TTC549 (cell line): ENCODE measurements at regions not wholly inside any gene's neighbourhood (a gene's known extent, or its start where the extent isn't known, plus 50 kb on each side); places are given as distances from the start of the nearest gene placed in this dataset.

ENCODE experiments used
- FAIRE-seq: peaks from 2 replicates; lab custom pipeline; 2012; peaks lifted over from hg19 to GRCh38; lab: Jason Lieb, UNC

DNA sequence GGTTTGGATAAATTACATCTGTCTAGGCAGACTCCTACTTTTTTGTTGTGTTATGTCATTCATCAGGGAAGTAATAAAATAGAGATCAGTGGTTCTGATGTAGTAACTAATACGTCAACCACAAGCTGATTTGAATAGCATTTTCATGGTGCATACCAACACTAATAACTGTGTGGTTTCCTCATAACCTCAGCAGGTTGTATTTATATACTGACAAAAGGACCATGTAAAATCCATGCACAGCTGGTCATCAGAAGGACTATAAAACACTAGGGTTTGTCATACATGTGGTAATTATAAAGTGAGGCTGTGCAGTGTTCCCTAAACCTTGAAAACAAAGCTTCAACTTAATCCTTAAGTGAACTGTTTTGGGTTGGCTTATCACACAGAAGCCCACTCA lies 216.8 kb upstream of the RBMS3 start:
- no peak for FAIRE-seq

DNA sequence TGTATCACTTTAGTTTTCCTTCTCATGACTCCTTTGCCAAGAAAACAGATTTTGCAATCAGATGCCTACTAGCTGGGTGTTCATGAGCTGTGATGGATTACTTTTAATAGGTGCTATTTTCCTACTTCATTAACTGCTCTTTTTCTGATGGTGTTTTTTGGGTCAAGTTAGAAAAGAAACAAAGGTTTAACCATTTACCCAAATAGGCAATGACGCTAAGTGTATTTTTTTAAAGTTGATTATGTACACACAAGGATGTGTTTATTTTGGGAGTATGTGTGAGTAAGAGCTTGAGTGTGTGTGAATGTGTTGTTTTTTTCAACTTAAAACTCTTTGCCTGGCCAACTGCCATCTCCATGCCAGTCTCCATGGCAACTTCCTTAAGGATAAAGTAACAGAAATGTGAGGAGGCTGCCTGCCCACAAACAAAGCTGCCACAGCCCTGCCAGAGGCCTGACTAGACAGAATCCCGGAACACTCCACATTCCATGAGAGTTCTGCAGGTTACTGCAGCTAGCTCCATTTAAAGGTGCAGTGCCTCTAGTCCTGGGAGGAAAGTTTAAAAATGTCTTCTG lies 215.6 kb upstream of the RBMS3 start:
- FAIRE-seq = peak; percentile 65

DNA sequence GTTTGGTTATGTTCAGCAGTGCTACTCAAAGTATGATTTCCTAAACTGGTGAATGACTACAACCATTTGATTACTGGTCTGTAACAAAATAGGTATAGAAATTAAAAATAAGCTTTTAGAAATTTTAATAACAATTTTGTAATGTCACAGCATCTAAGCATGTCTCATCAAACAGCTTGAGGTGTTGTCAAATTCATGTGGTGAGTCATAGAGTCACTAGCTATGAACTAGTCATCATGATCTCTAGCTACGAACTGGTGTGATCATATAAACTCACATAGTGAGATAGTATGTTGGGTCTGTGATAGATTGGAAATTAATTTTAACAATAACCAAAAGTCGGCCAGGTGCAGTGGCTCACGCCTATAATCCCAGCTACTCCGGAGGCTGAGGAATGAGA lies 213.9 kb upstream of the RBMS3 start:
- FAIRE-seq = no peak

DNA sequence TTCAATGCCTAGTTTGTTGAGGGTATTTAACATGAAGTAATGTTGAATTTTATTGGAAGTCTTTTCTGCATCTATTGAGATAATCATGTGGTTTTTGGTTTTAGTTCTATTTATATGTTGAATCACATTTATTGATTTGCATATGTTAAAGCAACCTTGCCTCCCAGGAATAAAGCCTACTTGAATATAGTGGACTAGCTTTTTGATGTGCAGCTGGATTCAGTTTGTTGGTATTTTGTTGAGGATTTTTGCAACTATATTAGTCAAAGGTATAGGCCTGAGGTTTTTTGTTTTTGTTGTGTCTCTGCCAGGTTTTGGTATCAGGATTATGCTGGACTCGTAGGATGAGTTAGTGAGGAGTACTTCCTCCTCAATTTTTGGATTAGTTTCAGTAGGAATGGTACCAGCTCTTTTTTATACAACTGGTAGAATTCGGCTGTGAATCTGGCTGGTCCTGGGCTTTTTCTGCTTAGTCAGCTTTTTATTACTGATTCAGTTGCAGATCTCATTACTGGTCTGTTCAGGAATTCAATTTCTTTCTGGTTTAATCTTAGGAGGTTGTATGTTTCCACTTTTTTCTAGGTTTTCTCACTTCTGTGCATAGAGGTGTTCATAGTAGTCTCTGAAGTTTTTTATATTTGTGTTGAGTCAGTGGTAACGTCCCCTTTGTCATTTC lies 209.8 kb upstream of the RBMS3 start:
- FAIRE-seq = no peak

DNA sequence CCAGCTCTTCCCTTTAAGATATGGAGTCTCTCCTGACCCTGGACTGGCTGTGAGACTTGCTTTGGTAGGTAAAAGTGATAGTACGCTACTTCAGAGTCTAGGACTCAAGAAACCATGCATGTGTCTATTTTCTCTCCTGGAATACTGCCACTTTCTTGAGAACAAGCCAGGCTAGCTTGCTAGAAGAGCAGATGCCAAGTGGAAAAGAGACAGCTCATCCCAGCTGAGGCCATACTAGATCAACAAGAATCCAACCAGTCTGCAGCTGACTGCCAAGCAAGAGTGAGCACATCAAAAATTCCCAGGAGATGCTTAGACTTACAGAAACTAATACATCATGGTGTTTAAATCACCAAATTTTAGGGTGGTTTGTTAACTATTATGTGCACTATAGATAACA lies 208.3 kb upstream of the RBMS3 start:
- no peak for FAIRE-seq

DNA sequence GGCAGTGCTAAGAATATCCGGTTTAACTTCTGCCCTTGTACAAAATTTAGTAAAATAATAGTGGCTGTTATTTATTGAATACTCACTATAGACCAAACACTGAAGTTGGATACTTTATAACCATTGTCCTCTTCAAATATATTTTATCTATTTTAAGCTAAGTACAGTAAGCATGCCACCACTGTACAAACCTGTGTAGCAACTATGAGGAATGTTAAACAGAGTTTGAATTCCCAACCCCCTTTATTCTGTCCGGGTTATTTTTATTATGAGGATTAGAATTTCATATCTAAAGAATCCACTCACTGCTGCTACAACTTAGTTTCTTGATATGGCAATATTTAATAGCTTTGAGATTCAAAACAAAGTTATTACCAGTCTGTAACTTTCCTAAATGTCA lies 203.5 kb upstream of the RBMS3 start:
- FAIRE-seq = no peak

DNA sequence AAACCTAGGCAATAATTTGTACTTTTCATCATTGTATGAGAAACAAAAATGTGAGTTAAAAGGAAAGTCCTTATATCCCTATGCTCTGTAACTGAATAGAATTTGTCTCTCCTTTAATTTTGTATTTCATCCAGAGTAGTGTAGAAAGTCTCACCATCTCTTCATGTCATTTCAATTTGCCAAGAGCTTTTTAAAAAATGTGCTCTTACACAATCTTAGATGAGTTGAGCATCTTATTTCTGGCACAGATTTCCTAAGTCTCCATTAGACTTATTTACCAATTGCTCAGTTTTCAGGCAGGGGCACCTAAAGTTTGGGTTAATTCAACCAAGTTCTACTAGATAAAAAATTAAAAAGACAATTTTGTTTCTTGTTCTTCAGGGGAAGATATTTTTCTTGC lies 201.5 kb upstream of the RBMS3 start:
- no peak for FAIRE-seq

DNA sequence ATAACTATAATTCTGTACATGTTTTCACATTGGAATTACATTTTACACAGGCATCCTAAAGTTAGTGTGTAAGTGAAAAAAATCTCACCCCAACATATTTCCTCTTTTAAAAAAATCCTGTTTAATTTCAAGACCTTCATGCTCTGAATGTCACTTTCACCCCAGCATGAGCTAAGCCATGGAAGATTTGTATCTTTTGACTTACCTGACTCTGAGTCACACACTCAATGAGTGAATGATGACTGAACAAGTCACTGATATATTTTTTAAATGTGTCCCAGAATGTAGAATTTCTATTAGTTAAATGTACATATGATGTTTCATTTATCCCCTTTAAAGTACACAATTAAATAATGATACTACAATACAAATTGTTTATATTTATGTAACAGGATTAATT lies 199.9 kb upstream of the RBMS3 start:
- no peak for FAIRE-seq

DNA sequence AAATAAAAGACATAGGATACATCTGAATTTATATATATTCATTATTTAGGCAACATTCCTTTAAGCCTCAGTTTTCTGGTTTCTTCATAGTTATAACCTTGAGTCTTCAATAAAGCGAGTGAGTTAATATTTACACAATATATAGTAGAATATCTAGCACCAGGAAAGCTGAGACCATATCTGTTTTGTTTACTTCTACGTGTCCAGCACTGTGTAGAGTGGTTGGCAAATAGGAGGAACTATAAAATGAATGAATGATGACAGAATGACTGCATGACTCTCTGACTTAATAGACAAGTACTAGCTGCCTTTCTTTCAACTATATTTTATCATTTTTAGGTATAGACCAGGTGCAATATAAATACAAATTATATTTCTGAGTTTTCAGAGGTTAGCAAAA lies 197.8 kb upstream of the RBMS3 start:
- FAIRE-seq = no peak

DNA sequence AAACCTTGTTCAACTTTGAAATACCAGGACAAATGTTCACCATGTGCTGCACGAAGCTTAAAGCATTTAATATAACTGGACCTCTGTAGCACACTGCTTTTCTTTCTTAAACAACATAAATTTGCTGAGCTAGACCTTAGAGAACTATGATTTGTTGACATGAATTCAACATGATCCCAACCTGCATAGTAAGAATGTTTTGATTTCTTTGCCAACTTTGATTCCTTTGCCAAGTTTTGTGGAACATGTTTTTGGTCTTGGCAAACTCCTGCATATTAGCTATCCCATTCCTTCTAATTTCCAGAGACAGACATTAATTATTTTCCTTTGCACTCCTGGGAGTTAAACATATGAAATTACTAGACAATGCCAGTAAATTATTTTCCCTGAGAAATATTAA lies 197.2 kb upstream of the RBMS3 start:
- no peak for FAIRE-seq

DNA sequence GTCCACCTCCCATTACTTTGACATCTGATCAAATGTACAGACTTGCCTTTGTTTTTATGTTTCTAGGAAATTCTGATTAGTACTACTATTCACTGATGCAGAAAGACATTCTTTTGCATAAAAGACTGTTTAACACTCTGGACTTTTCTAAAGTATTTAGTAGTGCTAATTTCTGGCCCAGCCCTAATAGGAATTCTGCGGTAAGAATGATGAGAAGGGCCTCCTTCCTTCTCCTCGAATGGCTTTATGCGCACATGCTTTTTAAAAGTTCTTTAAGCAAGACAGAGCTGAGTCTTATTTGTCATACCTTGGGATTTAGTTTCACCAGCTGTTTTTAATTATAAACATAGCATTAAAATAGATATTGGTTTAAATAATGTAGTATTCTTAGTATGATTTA lies 192.3 kb upstream of the RBMS3 start:
- FAIRE-seq = no peak

DNA sequence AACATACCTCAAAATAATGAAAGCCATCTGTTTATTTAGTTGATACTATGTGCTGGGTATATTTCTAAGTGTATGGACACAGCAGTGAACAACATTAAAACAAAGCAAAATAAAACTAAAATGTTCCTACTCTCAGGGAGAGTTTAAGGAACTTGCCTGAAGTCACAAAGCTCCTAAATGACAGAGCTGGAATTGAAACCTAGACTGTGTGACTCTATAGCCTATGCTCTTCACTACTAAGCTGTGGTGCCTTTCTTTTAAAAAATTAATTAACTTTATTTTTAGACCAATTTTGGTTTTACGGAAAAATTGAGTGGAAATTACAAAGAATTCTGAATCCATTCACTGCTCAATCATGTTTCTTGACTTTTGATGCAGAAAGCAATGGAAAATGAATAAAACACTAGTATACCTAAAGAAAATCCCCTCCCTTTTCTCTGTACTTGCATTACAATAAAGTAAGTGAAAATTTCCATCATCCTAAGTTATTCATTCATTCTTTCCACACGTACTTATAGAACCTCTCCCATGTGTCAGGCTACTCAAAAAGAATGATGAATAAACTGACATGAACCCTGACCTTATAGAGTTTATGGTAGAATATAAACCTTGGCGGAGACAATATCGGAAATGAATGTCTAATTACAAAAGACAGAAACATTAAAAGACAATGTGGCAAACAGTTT lies 189.8 kb upstream of the RBMS3 start:
- FAIRE-seq = no peak

DNA sequence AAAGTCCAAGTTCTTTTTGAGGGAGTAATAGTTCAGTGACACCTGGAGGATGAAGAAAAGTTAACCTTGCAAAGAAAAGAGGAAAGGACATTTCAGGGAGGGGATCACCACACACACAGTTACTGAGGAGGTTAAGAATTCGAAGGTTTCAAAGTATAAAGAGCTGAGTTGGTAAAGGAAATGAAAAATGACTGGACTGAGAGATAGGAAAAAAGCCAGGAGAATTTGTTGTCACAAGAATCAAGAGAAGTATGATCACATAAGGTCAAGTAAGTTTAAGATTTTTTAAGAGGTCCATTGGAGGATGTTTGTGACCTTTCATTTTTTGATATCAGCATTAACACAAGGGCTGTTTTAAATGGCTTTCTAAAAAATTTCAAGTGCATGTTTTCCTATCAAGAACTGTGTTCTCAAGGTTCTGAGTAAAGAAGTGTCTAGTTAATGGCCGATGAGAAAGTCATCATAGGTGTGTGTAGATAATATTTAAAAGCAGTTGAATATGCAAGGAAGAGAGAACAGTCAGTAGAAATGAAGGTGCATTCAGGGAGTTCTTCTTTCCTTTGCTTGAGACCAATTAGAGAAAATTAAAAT lies 189.2 kb upstream of the RBMS3 start:
- no peak for FAIRE-seq

DNA sequence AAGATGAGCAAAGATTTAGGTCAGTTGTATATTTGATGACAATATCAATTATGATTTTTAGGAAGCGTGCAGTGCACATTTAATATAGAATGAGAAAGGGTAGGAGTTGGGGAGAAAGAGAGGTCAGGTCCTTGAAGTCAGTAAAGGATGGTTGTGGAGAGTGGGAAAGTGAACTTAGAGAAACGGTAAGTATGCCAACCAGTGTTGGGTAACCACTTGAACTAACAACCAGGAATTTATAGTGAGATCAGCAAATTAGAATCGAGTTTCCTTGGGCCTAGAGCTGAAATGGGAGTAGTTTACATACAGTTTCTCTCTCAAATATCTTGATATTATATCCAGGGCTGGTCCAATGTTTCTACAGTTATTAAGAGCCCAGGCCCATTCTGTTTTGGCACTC lies 188.5 kb upstream of the RBMS3 start:
- FAIRE-seq = no peak

DNA sequence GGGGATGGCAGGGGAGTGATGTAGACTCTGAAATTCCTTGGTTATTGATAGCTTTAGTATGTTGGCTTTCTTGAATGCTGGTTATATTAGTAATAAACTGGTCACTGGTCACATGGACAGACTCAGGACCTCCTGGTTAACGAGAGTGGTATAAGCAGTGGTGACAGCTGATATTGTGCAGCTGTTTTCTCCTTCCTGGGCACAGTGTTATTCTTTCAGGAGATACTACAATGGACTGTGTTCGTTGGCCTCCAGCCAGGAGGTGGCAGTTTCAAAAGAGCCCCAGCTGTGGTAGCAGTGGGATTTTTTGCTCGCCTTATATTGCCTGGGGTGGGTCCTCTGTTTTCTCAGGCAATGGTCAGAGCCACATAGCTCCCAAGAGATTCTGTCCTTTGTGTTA lies 181.6 kb upstream of the RBMS3 start:
- FAIRE-seq = no peak

DNA sequence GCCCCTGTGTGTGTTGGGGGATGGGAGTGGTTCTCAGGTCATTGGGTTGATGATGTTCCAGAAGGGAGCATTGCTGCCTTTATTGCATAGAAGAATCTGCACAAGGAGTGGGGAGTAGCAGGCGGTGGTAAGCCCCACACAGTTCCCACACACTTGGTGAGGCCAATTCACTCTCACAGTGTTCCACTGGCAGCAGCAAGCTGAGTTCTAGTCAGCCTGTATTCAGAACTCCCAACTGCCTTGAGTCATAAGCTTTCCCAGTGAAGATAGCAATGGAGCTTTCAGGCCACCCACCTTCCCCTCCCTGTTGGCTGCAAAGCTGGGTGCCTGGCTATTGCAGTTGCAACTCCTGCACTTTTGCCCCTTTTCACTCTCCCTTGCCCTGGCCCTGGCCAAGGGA lies 181.1 kb upstream of the RBMS3 start:
- FAIRE-seq = no peak

DNA sequence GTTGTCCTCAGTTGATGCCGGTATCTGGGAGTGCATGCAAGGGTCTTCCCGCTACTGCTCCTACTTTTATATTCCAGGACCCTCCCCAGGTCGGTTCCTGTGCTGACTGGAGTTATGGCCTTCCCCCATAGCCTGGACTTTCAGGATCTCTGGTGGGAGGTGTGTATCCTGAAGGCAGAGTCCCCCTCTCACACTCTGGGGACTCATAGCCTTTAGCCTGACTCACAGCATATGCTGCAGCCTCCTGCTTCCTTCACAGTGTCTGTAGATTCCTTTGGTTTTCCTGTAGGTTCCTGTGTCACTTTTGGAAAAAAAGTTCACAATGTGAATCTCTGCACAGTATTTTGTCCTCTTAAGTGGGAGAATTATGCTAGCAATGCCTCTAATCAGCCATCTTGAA lies 180.6 kb upstream of the RBMS3 start:
- FAIRE-seq = no peak

DNA sequence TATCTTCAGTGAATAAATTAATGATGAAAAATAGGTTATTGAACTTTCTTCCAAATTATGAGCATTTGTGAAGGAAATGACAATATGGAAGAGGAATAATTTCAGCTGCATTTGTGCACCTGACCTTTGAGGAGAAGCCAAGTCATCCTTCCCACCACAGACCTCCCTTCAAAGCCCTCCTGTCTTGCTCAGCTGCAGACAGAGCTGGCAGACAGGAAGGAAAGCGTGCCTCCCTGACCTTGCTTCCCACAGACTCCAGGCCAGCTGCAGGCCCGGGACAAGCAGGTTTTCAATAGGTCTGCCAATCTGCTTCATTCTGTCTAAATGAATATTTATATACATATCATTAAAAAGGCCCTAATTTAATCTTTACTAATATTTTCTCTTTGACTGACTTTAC lies 152.9 kb upstream of the RBMS3 start:
- no peak for FAIRE-seq

DNA sequence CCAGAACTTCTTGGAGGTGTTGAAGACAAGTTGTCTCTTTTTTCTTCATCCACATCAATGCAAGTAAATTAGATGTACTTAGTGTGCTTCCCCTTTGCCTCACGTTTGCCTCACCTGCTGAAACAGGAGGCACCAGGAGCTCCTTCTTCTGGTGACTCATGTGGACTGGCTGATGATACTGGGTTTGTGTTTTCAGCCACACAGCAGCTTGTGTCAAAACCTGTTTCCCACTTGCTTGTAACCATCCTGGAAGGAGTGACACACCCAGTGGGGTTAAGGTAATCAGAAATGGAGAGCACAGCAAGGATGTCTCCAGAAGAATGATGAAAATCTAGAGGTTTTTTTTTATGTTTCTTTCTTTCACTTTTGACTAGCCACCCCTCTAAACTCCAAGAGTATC lies 143.3 kb upstream of the RBMS3 start:
- no peak for FAIRE-seq

DNA sequence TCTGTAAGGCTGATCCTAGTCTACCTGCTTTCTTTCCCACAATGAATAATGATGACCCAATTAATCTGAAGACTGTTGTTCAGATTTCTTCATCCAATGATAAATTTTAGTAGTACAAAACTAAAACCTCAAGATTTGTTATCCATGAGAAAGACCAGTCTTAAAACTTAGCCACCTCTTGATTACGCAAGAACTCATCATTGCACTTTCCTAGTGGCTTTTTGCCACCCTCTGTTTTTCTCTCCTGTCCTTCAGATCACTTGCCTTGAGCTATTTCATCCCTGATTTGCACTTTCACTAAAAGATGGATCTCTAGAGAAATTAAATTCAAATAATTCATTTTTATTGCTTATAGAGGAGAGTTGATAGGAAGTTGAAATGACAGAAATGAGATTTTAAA lies 142.7 kb upstream of the RBMS3 start:
- FAIRE-seq = no peak

DNA sequence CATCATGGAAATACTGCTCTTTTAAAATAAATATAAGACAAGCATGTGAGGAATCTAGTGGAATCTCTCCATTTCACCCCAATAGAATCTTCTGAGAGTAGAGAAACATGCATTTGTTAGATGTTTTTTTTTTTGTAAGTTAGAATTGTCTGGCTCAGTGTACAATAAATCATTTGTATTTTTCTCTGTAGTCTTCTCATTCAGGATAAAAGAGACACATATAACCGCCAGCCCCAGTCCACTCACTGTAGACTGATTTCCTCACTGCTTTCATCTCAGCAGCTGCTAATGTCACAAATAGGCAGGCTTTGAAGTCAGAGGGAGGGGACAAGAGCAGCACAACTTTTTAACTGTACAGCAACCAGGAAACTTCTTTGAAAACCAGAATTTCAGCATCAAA lies 140.2 kb upstream of the RBMS3 start:
- peak; percentile 37 for FAIRE-seq

DNA sequence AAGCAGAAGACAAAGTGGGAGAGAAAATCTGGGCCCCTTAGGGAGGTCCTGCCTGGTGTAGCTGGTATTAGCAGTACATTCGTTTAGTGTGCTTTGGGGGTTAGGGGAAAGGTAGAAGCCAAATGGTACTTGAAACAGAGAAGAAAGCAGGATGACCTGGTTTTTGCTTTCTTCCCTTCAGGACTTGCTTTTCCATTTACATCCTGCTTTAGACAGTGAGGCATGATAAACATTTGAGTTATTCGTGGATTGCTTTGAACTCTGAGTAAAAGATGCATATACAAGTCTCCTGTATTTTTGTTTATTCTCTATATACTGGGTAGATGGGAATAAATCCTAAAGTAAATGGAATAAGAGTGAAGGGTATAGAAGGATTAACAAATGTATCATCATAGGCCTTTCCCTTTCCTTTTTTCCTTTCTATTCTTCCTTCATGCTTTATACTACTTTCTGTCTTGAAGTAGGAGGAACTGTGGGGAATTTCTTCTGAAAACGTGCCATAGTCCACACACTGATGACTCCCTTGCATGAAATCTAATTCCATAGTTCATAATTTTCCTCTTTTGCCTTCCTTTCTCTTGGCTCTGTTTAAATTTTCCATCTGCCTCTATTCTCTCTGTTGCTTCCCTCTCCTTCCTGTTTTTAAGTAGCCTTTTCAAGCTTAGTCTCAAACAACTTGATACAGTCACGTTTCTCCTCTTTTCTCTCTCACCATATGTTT lies 139.5 kb upstream of the RBMS3 start:
- no peak for FAIRE-seq

DNA sequence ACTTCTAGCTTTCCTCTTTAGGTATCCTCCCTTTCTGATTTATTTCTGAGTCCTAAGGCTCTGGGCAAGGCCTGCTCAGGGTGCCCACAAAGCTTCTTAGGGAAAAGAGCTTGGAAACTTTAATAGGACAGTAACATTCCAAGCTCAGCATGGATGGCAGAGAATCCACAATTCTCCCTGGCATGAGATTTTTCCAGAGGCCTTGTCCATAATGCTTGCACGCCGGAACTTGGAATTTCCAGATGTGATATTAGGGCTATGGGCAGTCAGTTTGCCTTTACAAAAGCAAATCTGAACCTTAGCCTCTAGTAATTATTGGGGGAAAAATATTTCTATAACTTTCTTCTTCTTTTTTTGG lies 139.0 kb upstream of the RBMS3 start:
- no peak for FAIRE-seq
